Body of pancreas (tissue), 4 donors: ENCODE measurements at regions not wholly inside any gene's neighbourhood (a gene's known extent, or its start where the extent isn't known, plus 50 kb on each side); places are given as distances from the start of the nearest gene placed in this dataset.

Experiments used
- CTCF ChIP-seq, 7 experiments: fragments of 450-650 bp in 4 of 7; fragments of 200-600 bp in 3 of 7; sonication (generic) in 3 of 7; IDR thresholded peaks; one replicate each; pipeline ENCODE4 v1.5.1; 2016 to 2019; ENCODE audit warnings: antibody characterized with exemption in 7 of 7
- POLR2A ChIP-seq, 3 donors: fragments of 450-650 bp; IDR thresholded peaks; one replicate each; pipeline ENCODE4 v1.6.1; 2016; ENCODE audit warnings: antibody characterized with exemption in 3 of 3, mild to moderate bottlenecking in 2 of 3

GRCh38 chr16:26644912-26645543 is 421.7 kb upstream of the C16orf82 start:
- TF ChIP-seq CTCF (IDR thresholded peaks at IDR 0.05) (no peak), POLR2A (IDR thresholded peaks at IDR 0.05) (no peak)
